Kidney tubule cell (primary cell): ENCODE measurements at regions not wholly inside any gene's neighbourhood (a gene's known extent, or its start where the extent isn't known, plus 50 kb on each side); places are given as distances from the start of the nearest gene placed in this dataset.
A peak's percentile ranks its signal among the peaks of the same experiment; 100 is the strongest.
"Not testable (repeated sequence)": the region's sequence is repeated elsewhere in the genome, so short reads cannot be mapped to it uniquely, and the experiment has no call there.

ENCODE experiments used
- DNase-seq: peaks from one replicate; pipeline ENCODE4 v3.0.0-alpha.2; 2018; ENCODE audit warnings: low spot score

- no peak for DNase-seq
These were observed 194.2 kb upstream of the NFIA start for GRCh38 chr1:60888126-60888525.

- DNase-seq, result no peak
These were observed 195.5 kb upstream of the NFIA start for GRCh38 chr1:60886793-60887331.

GRCh38 chr1:60886090-60886489, 196.3 kb upstream of the NFIA start:
- no peak for DNase-seq

GRCh38 chr1:60880202-60880601, 202.2 kb upstream of the NFIA start:
- no peak for DNase-seq

GRCh38 chr1:60878323-60878722, 204.0 kb upstream of the NFIA start:
- DNase-seq, result peak; percentile 25

GRCh38 chr1:60877376-60877775, 205.0 kb upstream of the NFIA start:
- DNase-seq, result no peak

- no peak for DNase-seq
These were observed 205.4 kb upstream of the NFIA start for GRCh38 chr1:60876952-60877351.

- no peak for DNase-seq
These were observed 207.2 kb upstream of the NFIA start for GRCh38 chr1:60875138-60875537.

GRCh38 chr1:60874718-60875117, 207.6 kb upstream of the NFIA start:
- peak; percentile 70 for DNase-seq

- not testable (repeated sequence) for DNase-seq
These were observed 209.0 kb upstream of the NFIA start for GRCh38 chr1:60873396-60873795.

- no peak for DNase-seq
These were observed 209.8 kb upstream of the NFIA start for GRCh38 chr1:60872426-60873054.

- DNase-seq, result no peak
These were observed 212.0 kb upstream of the NFIA start for GRCh38 chr1:60870269-60870865.

- DNase-seq, result no peak
These were observed 213.3 kb upstream of the NFIA start for GRCh38 chr1:60868901-60869663.

- DNase-seq, result peak; percentile 4
These were observed 214.6 kb upstream of the NFIA start for GRCh38 chr1:60867782-60868181.

GRCh38 chr1:60866917-60867531, 215.3 kb upstream of the NFIA start:
- peak; percentile 76 for DNase-seq

- peak; percentile 17 for DNase-seq
These were observed 216.0 kb upstream of the NFIA start for GRCh38 chr1:60866226-60866900.

- no peak for DNase-seq
These were observed 217.2 kb upstream of the NFIA start for GRCh38 chr1:60865166-60865565.

- DNase-seq, result no peak
These were observed 217.6 kb upstream of the NFIA start for GRCh38 chr1:60864722-60865121.

- DNase-seq, result no peak
These were observed 219.2 kb upstream of the NFIA start for GRCh38 chr1:60863131-60863530.

- DNase-seq, result no peak
These were observed 220.3 kb upstream of the NFIA start for GRCh38 chr1:60861961-60862567.

GRCh38 chr1:60859111-60859510, 223.2 kb upstream of the NFIA start:
- DNase-seq, result no peak

- no peak for DNase-seq
These were observed 224.5 kb upstream of the NFIA start for GRCh38 chr1:60857851-60858250.
